Medulla oblongata (tissue), 1 donor: ENCODE measurements at regions not wholly inside any gene's neighbourhood (a gene's known extent, or its start where the extent isn't known, plus 50 kb on each side); places are given as distances from the start of the nearest gene placed in this dataset.
"Not testable (repeated sequence)": the region's sequence is repeated elsewhere in the genome, so short reads cannot be mapped to it uniquely, and the experiment has no call there.

Experiments used
- DNase-seq: peaks from one replicate; pipeline ENCODE4 v3.0.0-alpha.2; 2015; ENCODE audit errors: extremely low spot score

GRCh38 chr16:26583803-26584202 lies 482.9 kb upstream of the C16orf82 start:
- DNase-seq: no peak

DNA sequence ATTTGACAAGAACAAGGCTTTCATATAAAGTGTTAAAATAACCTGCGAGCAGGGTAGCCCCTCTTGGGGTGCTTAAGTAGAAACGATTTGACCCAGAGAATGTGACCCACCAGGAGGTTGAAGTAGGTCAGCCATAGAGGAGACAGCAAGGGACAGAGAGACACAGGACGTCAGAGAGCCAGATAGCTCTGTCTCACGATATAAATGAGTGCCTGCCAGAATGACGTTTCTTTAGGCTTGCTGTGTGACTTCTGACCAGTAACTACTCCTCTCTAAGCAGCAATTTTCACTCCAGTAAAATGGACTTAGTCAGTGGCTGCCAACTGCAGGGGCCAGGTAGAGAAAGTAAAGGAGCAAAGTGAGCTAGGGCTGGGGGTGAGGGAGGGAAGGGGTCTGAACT lies 473.0 kb upstream of the C16orf82 start:
- no peak for DNase-seq

GRCh38 chr16:26594666-26595065 lies 472.1 kb upstream of the C16orf82 start:
- DNase-seq: no peak

DNA sequence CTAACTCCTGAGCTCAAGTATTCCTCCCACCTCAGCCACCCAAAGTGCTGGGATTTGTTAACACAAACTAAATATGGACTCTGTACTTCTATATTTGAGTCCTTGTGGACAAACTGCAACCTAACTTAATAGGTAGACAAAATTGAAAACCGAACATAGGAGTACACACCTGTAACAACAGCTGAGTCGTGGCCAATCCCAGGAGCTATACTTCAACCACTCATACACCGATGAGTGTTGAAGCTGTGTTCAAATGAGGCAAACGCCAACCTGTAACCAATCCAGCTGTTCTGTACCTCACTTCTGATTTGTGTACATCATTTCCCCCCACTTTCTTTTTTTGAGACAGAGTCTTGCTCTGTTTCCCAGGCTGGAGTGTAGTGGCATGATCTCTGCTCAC lies 471.5 kb upstream of the C16orf82 start:
- no peak for DNase-seq

GRCh38 chr16:26596033-26596432 lies 470.7 kb upstream of the C16orf82 start:
- not testable (repeated sequence) for DNase-seq

- DNase-seq: no peak
Measured at GRCh38 chr16:26598061-26598460, 468.7 kb upstream of the C16orf82 start.

- no peak for DNase-seq
Measured at GRCh38 chr16:26598998-26599784, 467.5 kb upstream of the C16orf82 start.

GRCh38 chr16:26599785-26600104 lies 467.0 kb upstream of the C16orf82 start:
- no peak for DNase-seq

GRCh38 chr16:26601335-26601734 lies 465.4 kb upstream of the C16orf82 start:
- DNase-seq: no peak

GRCh38 chr16:26605626-26606271 lies 461.0 kb upstream of the C16orf82 start:
- DNase-seq: no peak

- DNase-seq: no peak
Measured at GRCh38 chr16:26606381-26607150, 460.2 kb upstream of the C16orf82 start.

DNA sequence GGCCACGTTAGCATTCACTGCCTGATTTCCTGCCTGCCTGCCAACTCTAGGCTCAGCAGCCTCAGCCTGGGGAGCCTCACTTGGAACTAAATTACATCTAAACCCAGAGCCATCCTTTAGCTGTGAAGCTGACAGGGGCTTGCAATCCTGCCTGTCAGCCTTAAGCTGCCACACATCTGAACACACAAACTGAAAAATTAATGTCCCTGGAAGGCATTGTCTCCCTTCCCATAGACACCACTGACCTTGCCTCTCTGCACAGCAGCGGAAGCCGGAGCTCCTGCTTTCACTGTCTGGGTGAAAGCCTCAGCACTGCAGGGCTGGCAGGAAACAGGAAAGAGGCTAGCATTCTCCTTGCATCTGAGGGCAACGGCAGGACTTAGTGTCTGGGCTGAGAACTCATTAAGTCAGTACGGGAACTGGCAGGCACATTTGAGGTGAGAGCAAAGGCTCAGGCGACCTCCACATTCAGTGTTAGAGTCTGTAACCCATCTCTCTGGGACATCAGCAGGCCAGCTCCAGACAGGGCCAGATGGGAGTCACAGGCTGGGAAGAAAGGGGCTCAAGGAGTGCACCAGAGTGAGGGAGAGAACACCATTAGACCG lies 452.4 kb upstream of the C16orf82 start:
- no peak for DNase-seq

DNA sequence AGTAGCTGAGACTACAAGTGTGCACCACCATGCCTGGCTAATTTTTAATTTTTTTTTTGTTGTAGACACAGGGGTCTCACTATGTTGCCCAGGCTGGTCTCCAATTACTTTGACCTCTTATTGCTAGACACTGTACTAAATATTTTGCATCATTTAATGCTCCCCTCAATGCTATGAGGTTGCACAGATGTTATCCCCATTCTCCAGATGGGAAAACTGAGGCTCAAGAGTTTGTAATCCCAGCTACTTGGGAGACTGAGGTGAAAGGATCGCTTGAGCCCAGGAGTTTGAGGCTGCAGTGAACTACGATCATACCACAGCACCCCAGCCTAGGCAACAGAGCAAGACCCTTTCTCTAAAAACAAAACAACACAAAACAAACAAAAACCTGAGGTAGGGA lies 443.3 kb upstream of the C16orf82 start:
- no peak for DNase-seq

GRCh38 chr16:26627958-26628357 lies 438.8 kb upstream of the C16orf82 start:
- no peak for DNase-seq

DNA sequence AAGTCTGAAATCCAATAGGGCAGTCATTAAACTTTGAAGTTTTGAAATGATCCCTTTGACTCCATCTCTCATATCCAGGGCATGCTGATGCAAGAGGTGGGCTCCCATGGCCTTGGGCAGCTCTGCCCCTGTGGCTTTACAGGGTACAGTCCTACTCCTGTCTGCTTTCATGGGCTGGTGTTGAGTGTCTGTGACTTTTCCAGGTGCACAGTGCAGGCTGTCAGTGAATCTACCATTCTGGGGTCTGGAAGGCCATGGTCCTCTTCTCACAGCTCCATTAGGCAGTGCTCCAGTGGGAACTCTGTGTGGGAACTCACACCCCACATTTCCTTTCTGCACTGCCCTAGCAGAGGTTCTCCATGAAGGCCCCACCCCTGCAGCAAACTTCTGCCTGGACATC lies 435.4 kb upstream of the C16orf82 start:
- not testable (repeated sequence) for DNase-seq

DNA sequence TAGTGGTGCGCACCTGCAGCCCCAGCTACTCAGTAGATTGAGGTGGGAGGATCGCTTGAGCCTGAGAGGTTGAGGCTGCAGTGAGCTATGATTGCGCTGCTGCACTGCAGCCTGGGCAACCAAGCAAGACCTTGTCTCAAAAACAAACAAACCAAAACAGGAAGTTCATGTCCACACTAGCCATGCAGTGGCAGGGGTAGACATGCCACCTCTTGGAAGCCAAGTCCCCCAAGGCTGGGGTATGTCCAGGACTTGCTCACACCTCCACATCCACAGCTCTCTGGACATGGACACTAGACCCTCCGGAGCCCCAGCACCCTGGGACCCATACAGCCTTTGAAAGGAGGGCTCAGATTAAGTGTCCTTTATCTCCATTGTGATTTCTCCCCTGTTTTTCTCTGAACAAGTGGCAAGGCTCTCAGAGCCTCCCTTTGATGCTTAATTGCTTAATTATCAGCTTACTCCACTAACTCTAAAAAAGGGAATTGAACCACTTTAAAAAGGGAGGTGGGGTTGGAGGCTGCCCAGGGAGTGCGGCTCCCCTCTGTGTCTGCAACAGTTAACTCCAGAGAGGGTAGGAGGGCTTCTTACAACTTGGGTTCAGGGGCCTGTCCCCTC lies 424.6 kb upstream of the C16orf82 start:
- DNase-seq: no peak

DNA sequence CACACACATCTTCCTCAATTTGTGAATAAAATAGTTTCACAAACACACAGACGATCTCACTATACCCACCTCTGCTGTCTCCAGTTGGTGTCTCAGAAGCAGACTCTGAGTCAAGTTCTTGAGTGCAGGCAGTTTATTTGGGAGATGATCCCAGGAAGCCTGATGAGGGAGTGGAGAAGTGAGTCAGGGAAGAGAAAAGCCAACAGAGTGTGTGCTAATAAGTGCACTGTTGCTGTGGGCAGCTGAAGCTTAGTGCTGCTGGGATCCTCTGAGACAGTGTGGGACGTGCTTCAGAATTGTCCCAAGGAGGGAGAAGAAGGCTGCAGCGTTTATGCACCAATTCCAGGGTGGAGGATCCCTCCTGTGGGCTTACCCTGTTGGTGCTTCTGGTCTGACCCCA lies 423.2 kb upstream of the C16orf82 start:
- no peak for DNase-seq

- DNase-seq: peak; percentile 3
Measured at GRCh38 chr16:26644912-26645543, 421.7 kb upstream of the C16orf82 start.

DNA sequence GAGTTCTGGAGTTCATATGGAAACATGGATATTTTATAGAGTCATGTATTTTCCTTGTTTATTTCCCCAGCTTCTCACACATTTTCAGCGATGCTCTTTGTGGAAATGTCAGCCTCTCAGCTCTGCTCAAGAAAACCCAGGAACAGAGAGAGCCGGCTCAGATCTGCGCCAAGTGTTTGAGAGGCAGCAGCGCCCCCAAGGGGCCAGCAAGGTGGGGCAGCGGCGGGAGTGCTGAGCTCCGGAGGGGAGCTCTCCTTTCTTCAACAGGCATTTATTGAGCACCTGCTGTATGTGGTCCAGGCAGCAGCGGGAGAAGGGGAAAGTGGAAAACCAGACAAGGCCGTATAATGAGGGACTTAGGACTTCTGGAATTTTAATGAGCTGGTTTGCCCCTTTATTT lies 421.1 kb upstream of the C16orf82 start:
- peak; percentile 21 for DNase-seq

GRCh38 chr16:26647870-26648269 lies 418.9 kb upstream of the C16orf82 start:
- no peak for DNase-seq

DNA sequence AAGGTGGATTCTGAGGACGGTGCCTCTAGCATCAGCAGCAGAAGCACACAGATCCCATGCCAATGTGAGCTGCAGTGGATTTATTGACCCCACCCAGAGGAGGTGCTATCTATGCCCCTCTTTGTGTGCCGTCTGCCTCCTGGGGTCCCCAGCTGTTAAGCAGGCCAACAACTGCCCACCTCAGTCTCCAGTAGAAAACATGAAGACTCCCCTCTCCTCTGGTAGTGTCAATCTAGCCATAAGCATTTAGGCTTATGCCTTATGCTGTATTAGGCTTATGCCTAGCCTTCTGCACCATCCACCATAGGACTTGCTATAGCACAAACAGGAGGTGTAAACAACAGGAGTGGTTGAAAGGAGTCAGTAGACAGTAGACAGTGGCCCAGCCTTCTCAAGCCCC lies 417.9 kb upstream of the C16orf82 start:
- no peak for DNase-seq
